PC-3 (cell line): ENCODE measurements at regions not wholly inside any gene's neighbourhood (a gene's known extent, or its start where the extent isn't known, plus 50 kb on each side); places are given as distances from the start of the nearest gene placed in this dataset.

Experiments
- ATAC-seq: fragments of 200-7000 bp; cut with Tn5 transposase; 2 replicates; pipeline ENCODE4 v1.9.1; 2020; ENCODE audit warnings: mild to moderate bottlenecking, moderate library complexity
- BruUV-seq: library from RNA; stranded (reverse); fragments of 400-500 nt; replicated peaks from 2 replicates; lab custom pipeline; 2021; lab: Mats Ljungman, UMichigan
- CTCF ChIA-PET: fragments of 300-600 bp; sonication (Branson Sonifier 250); formaldehyde crosslinking; loops from one replicate; lab custom pipeline; 2022; ENCODE audit warnings: antibody characterized with exemption; lab: Charles Lee
- POLR2A ChIA-PET: fragments of 300-600 bp; sonication (Branson Sonifier 250); formaldehyde crosslinking; loops from one replicate; lab custom pipeline; 2022; ENCODE audit warnings: antibody characterized with exemption; ENCODE audit not compliant: unreplicated experiment; lab: Charles Lee
- DNase-seq: peaks from one replicate; pipeline ENCODE4 v3.0.0-alpha.2; 2015
- H2AFZ ChIP-seq: fragments of 300-600 bp; sonication (generic); 2 replicates; pipeline ENCODE4 v1.6.0; 2016; ENCODE audit warnings: antibody characterized with exemption, low read length
- H3F3A ChIP-seq: fragments of 300-600 bp; sonication (generic); one replicate; pipeline ENCODE4 v1.6.0; 2017; ENCODE audit warnings: antibody characterized with exemption, low read length, control low read depth, mild to moderate bottlenecking; ENCODE audit not compliant: unreplicated experiment
- H3K27ac ChIP-seq: fragments of 300-600 bp; sonication (generic); 2 replicates; pipeline ENCODE4 v1.5.1; 2016; ENCODE audit warnings: mild to moderate bottlenecking, low read length
- H3K27me3 ChIP-seq: fragments of 300-600 bp; sonication (generic); 2 replicates; pipeline ENCODE4 v1.6.1; 2016; ENCODE audit warnings: low read length, mixed read lengths
- H3K36me3 ChIP-seq: fragments of 300-600 bp; sonication (generic); 2 replicates; pipeline ENCODE4 v1.6.1; 2016; ENCODE audit warnings: low read depth, mixed run types, low read length, mixed read lengths
- H3K4me1 ChIP-seq: fragments of 300-600 bp; sonication (generic); 2 replicates; pipeline ENCODE4 v1.5.1; 2016; ENCODE audit warnings: low read length; ENCODE audit not compliant: insufficient read depth
- H3K4me2 ChIP-seq: fragments of 300-600 bp; sonication (generic); 2 replicates; pipeline ENCODE4 v1.6.0; 2016; ENCODE audit warnings: low read length
- H3K4me3 ChIP-seq: fragments of 300-600 bp; sonication (generic); 2 replicates; pipeline ENCODE4 v1.5.1; 2016; ENCODE audit warnings: mild to moderate bottlenecking, low read length, mixed read lengths
- H3K79me2 ChIP-seq: fragments of 300-600 bp; sonication (generic); 2 replicates; pipeline ENCODE4 v1.6.1; 2017; ENCODE audit warnings: low read length, mixed read lengths
- H3K9ac ChIP-seq: fragments of 300-600 bp; sonication (generic); 2 replicates; pipeline ENCODE4 v1.6.0; 2016; ENCODE audit warnings: mild to moderate bottlenecking, low read length
- H3K9me2 ChIP-seq: fragments of 300-600 bp; sonication (generic); replicated peaks from 2 replicates; pipeline ENCODE4 v1.6.1; 2016; ENCODE audit warnings: mixed run types, low read length, mixed read lengths
- H3K9me3 ChIP-seq: fragments of 300-600 bp; sonication (generic); 2 replicates; pipeline ENCODE4 v1.6.1; 2016; ENCODE audit warnings: low read length, mixed read lengths
- H4K20me1 ChIP-seq: fragments of 300-600 bp; sonication (generic); 2 replicates; pipeline ENCODE4 v1.6.1; 2016; ENCODE audit warnings: low read length, mixed read lengths
- EZH2 ChIP-seq: fragments of 300-600 bp; sonication (generic); IDR thresholded peaks from one replicate; pipeline ENCODE4 v1.6.1; 2017; ENCODE audit warnings: antibody characterized with exemption, mild to moderate bottlenecking, low read length; ENCODE audit not compliant: unreplicated experiment
- EZH2phosphoT487 ChIP-seq: fragments of 300-600 bp; sonication (generic); IDR thresholded peaks from 2 replicates; pipeline ENCODE4 v1.6.1; 2018; ENCODE audit warnings: mild to moderate bottlenecking, antibody characterized with exemption, low read length, borderline replicate concordance
- intact Hi-C: fragments of 100-400 bp; cut with micrococcal nuclease; formaldehyde crosslinking; loops from 2 replicates; pipeline ENCODE4 v1.9.0; 2023
- TF ChIP-seq, protein P1 (sequence below): fragments of 300-600 bp; sonication (generic); conservative IDR thresholded peaks from 2 replicates; pipeline ENCODE4 v1.5.1; 2017; ENCODE audit warnings: antibody characterized with exemption, low read depth, mild to moderate bottlenecking, low read length

DNA sequence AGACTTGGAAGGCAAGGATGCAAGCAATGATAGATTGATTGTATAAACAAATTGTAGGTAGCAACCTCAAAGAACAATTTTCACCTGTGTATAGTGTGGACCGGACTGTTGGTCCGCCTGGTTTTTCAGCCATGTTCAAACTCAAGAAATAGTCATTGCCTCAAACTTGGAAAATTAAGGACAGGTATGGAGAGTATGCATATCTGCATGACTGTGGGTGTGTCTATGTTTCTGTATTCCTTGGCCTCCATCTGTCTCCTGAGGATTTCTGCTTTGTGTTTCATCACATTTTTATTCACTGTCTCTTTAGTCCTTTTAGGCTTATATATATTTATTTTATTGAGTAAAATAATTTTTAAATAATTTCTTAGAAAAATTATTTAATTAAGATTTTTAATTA, 53.9 kb upstream of the RASA2 start:
- no peak for ATAC-seq
- no peaks in the 10 kb centered on the region for H3K4me1 ChIP-seq
- TF ChIP-seq, protein P1, sequence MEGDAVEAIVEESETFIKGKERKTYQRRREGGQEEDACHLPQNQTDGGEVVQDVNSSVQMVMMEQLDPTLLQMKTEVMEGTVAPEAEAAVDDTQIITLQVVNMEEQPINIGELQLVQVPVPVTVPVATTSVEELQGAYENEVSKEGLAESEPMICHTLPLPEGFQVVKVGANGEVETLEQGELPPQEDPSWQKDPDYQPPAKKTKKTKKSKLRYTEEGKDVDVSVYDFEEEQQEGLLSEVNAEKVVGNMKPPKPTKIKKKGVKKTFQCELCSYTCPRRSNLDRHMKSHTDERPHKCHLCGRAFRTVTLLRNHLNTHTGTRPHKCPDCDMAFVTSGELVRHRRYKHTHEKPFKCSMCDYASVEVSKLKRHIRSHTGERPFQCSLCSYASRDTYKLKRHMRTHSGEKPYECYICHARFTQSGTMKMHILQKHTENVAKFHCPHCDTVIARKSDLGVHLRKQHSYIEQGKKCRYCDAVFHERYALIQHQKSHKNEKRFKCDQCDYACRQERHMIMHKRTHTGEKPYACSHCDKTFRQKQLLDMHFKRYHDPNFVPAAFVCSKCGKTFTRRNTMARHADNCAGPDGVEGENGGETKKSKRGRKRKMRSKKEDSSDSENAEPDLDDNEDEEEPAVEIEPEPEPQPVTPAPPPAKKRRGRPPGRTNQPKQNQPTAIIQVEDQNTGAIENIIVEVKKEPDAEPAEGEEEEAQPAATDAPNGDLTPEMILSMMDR: no peak
- TF ChIP-seq EZH2: no peak
- TF ChIP-seq EZH2phosphoT487: no peak

DNA sequence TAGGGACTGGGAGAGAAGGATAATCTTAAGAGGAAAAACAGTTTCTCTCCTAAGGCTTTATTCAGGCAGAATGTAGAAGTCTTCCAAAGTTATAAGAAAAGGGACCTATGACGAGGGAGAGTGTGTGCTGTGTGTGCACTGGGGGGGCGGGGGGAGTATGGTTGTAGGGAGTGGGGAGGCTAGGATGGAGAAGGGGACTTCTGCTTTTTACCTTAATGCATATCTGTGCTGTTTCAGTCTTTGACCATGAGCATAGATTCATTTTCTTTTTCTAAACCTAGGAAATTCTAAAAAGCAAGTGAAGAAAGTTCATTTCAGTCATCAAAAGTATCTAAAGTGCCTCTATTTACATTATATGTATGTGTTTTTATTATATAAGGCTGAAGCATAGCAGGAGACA, 52.6 kb upstream of the RASA2 start:
- Histone ChIP-seq H4K20me1 (no peaks in the 10 kb centered on the region), H3F3A (no peaks in the 10 kb centered on the region), H3K27me3 (no peaks in the 10 kb centered on the region), H3K9me3 (no peaks in the 10 kb centered on the region), H3K4me2 (no peak overlapping the region), H3K27ac (no peak overlapping the region), H3K4me1 (no peaks in the 10 kb centered on the region), H3K4me3 (no peak overlapping the region), H3K36me3 (no peaks in the 10 kb centered on the region), H3K9me2 (no peaks in the 10 kb centered on the region), H2AFZ (no peak overlapping the region), H3K9ac (no peak overlapping the region), H3K79me2 (no peaks in the 10 kb centered on the region)
- no TSS peak for BruUV-seq
- CTCF ChIA-PET: no interaction called here
- DNase-seq (no peak), ATAC-seq (no peak)
- POLR2A ChIA-PET: no interaction called here
- intact Hi-C loops: no loop called here
- TF ChIP-seq EZH2 (no peak), EZH2phosphoT487 (no peak)
- TF ChIP-seq, protein P1: no peak

More for the DNA sequence above, 53.9 kb upstream of the RASA2 start:
- no peak overlapping the region for H3K9ac ChIP-seq
- ChIA-PET POLR2A (no interaction called here), CTCF (no interaction called here)
- H3K79me2 ChIP-seq: no peaks in the 10 kb centered on the region
- no TSS peak for BruUV-seq
- H3K36me3 ChIP-seq: no peaks in the 10 kb centered on the region
- H3F3A ChIP-seq: no peaks in the 10 kb centered on the region
- no peak overlapping the region for H3K27ac ChIP-seq
- H3K9me3 ChIP-seq: no peaks in the 10 kb centered on the region
- H4K20me1 ChIP-seq: no peaks in the 10 kb centered on the region
- DNase-seq: no peak
- no peaks in the 10 kb centered on the region for H3K27me3 ChIP-seq
- H3K4me2 ChIP-seq: no peak overlapping the region
- no peak overlapping the region for H2AFZ ChIP-seq
- intact Hi-C loops: no loop called here
- H3K4me3 ChIP-seq: no peak overlapping the region
- no peaks in the 10 kb centered on the region for H3K9me2 ChIP-seq

DNA sequence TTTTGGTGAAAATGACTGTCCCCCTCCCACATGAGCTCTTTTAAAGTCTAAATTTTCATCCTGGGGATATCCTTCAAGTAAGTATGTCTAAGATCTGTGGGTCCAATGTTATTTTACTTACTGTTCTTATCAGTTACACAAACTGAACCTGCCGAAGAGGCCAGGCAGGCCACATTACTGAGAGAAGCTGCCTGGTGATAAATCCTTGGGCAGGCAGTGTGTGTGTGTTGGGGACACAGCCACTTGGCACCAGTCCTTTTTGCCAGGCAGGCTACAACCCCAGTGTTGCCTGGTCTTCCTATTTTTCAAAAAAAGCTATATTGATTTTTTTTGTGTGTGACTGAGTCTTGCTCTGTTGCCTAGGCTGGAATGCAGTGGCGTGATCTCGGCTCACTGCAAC, 50.6 kb upstream of the RASA2 start:
- intact Hi-C loops: no loop called here
- ChIA-PET CTCF (interaction anchor here (0.6 kb wide), 1 partner anchor 10 kb away, joined by 3 read pairs; no protein-coding TSS in a partner anchor), POLR2A (no interaction called here)
- H3K4me2 ChIP-seq: no peak overlapping the region
- no peaks in the 10 kb centered on the region for H3K36me3 ChIP-seq
- H3K9me3 ChIP-seq: no peaks in the 10 kb centered on the region
- H4K20me1 ChIP-seq: no peaks in the 10 kb centered on the region
- H3K27ac ChIP-seq: no peak overlapping the region
- no peaks in the 10 kb centered on the region for H3K27me3 ChIP-seq
- no peaks in the 10 kb centered on the region for H3F3A ChIP-seq
- H3K4me1 ChIP-seq: no peaks in the 10 kb centered on the region; the same call in 1 of the 2 replicates
- no peak for TF ChIP-seq EZH2
- TF ChIP-seq, protein P1: no peak
- TF ChIP-seq EZH2phosphoT487: no peak
- H3K4me3 ChIP-seq: no peak overlapping the region
- BruUV-seq: no TSS peak
- H2AFZ ChIP-seq: no peak overlapping the region
- H3K79me2 ChIP-seq: no peaks in the 10 kb centered on the region
- no peak for ATAC-seq
- no peaks in the 10 kb centered on the region for H3K9me2 ChIP-seq
- no peak for DNase-seq
- H3K9ac ChIP-seq: no peak overlapping the region
